ENCODE measurements at regions not wholly inside any gene's neighbourhood (a gene's known extent, or its start where the extent isn't known, plus 50 kb on each side); places are given as distances from the start of the nearest gene placed in this dataset.

- dilution Hi-C loops (cut with MboI; ENCODE audit: extremely low pct_ligation_motif_present, low sequenced_read_pairs), result no loop called here
- H3K36me3 ChIP-seq (ENCODE audit: control insufficient read depth in 2 of 2, extremely low read depth in 1 of 2, insufficient read depth in 2 of 2, low read length in 2 of 2), result no peaks in the 10 kb centered on the region
- H3K4me1 ChIP-seq (ENCODE audit: control insufficient read depth, extremely low read depth, insufficient read depth, low read length), result no peaks in the 10 kb centered on the region
- no peaks in the 10 kb centered on the region for H3K9me3 ChIP-seq (ENCODE audit: control insufficient read depth, low read depth, low read length)
- no peaks in the 10 kb centered on the region for H3K9me1 ChIP-seq (ENCODE audit: control insufficient read depth, extremely low read depth, insufficient read depth, low read length)
- H4K20me1 ChIP-seq (ENCODE audit: control insufficient read depth, extremely low read depth, insufficient read depth, low read length), result no peaks in the 10 kb centered on the region
- no peak overlapping the region for H3K9ac ChIP-seq (ENCODE audit: control insufficient read depth, extremely low read depth, insufficient read depth, low read length)
- H3K79me2 ChIP-seq (ENCODE audit: control insufficient read depth, insufficient read depth, low read length), result no peaks in the 10 kb centered on the region
- H3K27ac ChIP-seq (ENCODE audit: control insufficient read depth, insufficient read depth, low read length), result no peak overlapping the region
- no peak for DNase-seq (ENCODE audit: low read depth, low spot score)
- no peak overlapping the region for H3K4me3 ChIP-seq (ENCODE audit: control insufficient read depth in 2 of 3, extremely low read depth in 1 of 3, insufficient read depth in 2 of 3, low read depth in 1 of 3, low read length in 3 of 3)
- no peak overlapping the region for H3K4me2 ChIP-seq (ENCODE audit: control insufficient read depth, extremely low read depth, insufficient read depth, low read depth, low read length)
- no peaks in the 10 kb centered on the region for H3K27me3 ChIP-seq (ENCODE audit: control insufficient read depth, extremely low read depth, insufficient read depth, low read length)
- no peak overlapping the region for H2AFZ ChIP-seq (ENCODE audit: control insufficient read depth, low read length)
- FAIRE-seq, result no peak
- TF ChIP-seq EZH2 (IDR thresholded peaks at IDR 0.05; ENCODE audit: low read length), result no peak
- TF ChIP-seq CTCF (optimal IDR thresholded peaks at IDR 0.05 in 1 of 3, IDR thresholded peaks at IDR 0.05 in 1 of 3, conservative IDR thresholded peaks at IDR 0.05 in 1 of 3; ENCODE audit: extremely low read depth in 1 of 3, insufficient read depth in 2 of 3, low read length in 3 of 3), result no peak
Observed at GRCh38 chr5:116861097-116861496, 286.5 kb upstream of the SEMA6A start.

- Histone ChIP-seq H3K9me3 (ENCODE audit: control insufficient read depth, low read depth, low read length) (no peaks in the 10 kb centered on the region), H3K9ac (ENCODE audit: control insufficient read depth, extremely low read depth, insufficient read depth, low read length) (no peak overlapping the region), H3K27ac (ENCODE audit: control insufficient read depth, insufficient read depth, low read length) (no peak overlapping the region), H3K9me1 (ENCODE audit: control insufficient read depth, extremely low read depth, insufficient read depth, low read length) (no peaks in the 10 kb centered on the region), H2AFZ (ENCODE audit: control insufficient read depth, low read length) (no peak overlapping the region), H3K4me2 (ENCODE audit: control insufficient read depth, extremely low read depth, insufficient read depth, low read depth, low read length) (no peak overlapping the region), H3K4me3 (ENCODE audit: control insufficient read depth in 2 of 3, extremely low read depth in 1 of 3, insufficient read depth in 2 of 3, low read depth in 1 of 3, low read length in 3 of 3) (no peak overlapping the region), H3K27me3 (ENCODE audit: control insufficient read depth, extremely low read depth, insufficient read depth, low read length) (no peaks in the 10 kb centered on the region), H4K20me1 (ENCODE audit: control insufficient read depth, extremely low read depth, insufficient read depth, low read length) (no peaks in the 10 kb centered on the region), H3K4me1 (ENCODE audit: control insufficient read depth, extremely low read depth, insufficient read depth, low read length) (no peaks in the 10 kb centered on the region), H3K79me2 (ENCODE audit: control insufficient read depth, insufficient read depth, low read length) (no peaks in the 10 kb centered on the region), H3K36me3 (ENCODE audit: control insufficient read depth in 2 of 2, extremely low read depth in 1 of 2, insufficient read depth in 2 of 2, low read length in 2 of 2) (no peaks in the 10 kb centered on the region)
- TF ChIP-seq CTCF (optimal IDR thresholded peaks at IDR 0.05 in 1 of 3, IDR thresholded peaks at IDR 0.05 in 1 of 3, conservative IDR thresholded peaks at IDR 0.05 in 1 of 3; ENCODE audit: extremely low read depth in 1 of 3, insufficient read depth in 2 of 3, low read length in 3 of 3), result no peak
- no peak for TF ChIP-seq EZH2 (IDR thresholded peaks at IDR 0.05; ENCODE audit: low read length)
- DNase-seq (ENCODE audit: low read depth, low spot score) (no peak), FAIRE-seq (no peak)
- dilution Hi-C loops (cut with MboI; ENCODE audit: extremely low pct_ligation_motif_present, low sequenced_read_pairs), result no loop called here
Observed at GRCh38 chr5:116859666-116860320, 285.2 kb upstream of the SEMA6A start.

Measured in keratinocyte (primary cell).